GM23338 (cell line): ENCODE measurements at regions not wholly inside any gene's neighbourhood (a gene's known extent, or its start where the extent isn't known, plus 50 kb on each side); places are given as distances from the start of the nearest gene placed in this dataset.

Experiments
- ATAC-seq: fragments of 200-7000 bp; cut with Tn5 transposase; 3 replicates; pipeline ENCODE4 v1.9.1; 2020
- DNase-seq: peaks from one replicate; pipeline ENCODE4 v3.0.0-alpha.2; 2015; ENCODE audit warnings: low spot score
- H2AFZ ChIP-seq: fragments of 200-600 bp; sonication (generic); 2 replicates; pipeline ENCODE4 v1.8.0; 2016; ENCODE audit warnings: antibody characterized with exemption, mild to moderate bottlenecking, moderate library complexity
- H3F3A ChIP-seq: fragments of 200-600 bp; sonication (generic); replicated peaks from 2 replicates; pipeline ENCODE4 v1.8.0; 2017; ENCODE audit warnings: antibody characterized with exemption, mixed run types, low read depth
- H3K27ac ChIP-seq: fragments of 200-600 bp; sonication (generic); 2 replicates; pipeline ENCODE4 v1.6.1; 2016; ENCODE audit warnings: low read depth
- H3K27me3 ChIP-seq: fragments of 200-600 bp; sonication (generic); 2 replicates; pipeline ENCODE4 v1.8.0; 2016; ENCODE audit warnings: mild to moderate bottlenecking, mixed run types, moderate library complexity; ENCODE audit not compliant: insufficient read depth
- H3K36me3 ChIP-seq: fragments of 200-600 bp; sonication (generic); 2 replicates; pipeline ENCODE4 v1.8.0; 2016; ENCODE audit warnings: mild to moderate bottlenecking; ENCODE audit not compliant: insufficient read depth
- H3K4me1 ChIP-seq: fragments of 200-600 bp; sonication (generic); 2 replicates; pipeline ENCODE4 v1.8.0; 2016; ENCODE audit warnings: mild to moderate bottlenecking, moderate library complexity; ENCODE audit not compliant: insufficient read depth
- H3K4me2 ChIP-seq: fragments of 200-600 bp; sonication (generic); 2 replicates; pipeline ENCODE4 v1.7.1; 2017; ENCODE audit warnings: mixed run types
- H3K4me3 ChIP-seq: fragments of 200-600 bp; sonication (generic); 2 replicates; pipeline ENCODE4 v1.6.1; 2016; ENCODE audit warnings: mixed run types
- H3K79me2 ChIP-seq: fragments of 200-600 bp; sonication (generic); replicated peaks from 2 replicates; pipeline ENCODE4 v1.8.0; 2017; ENCODE audit warnings: mild to moderate bottlenecking; ENCODE audit not compliant: insufficient read depth
- H3K9me2 ChIP-seq: fragments of 200-600 bp; sonication (generic); 2 replicates; pipeline ENCODE4 v1.8.0; 2017; ENCODE audit not compliant: insufficient read depth
- H4K20me1 ChIP-seq: fragments of 200-600 bp; sonication (generic); replicated peaks from 2 replicates; pipeline ENCODE4 v1.8.0; 2017; ENCODE audit warnings: mild to moderate bottlenecking; ENCODE audit not compliant: insufficient read depth
- H3K27ac Mint-ChIP-seq: 2 replicates; pipeline ENCODE4 v1.8.0; 2020; ENCODE audit warnings: inconsistent platforms, mild to moderate bottlenecking, moderate library complexity, mixed read lengths
- H3K27me3 Mint-ChIP-seq: 3 replicates; pipeline ENCODE4 v1.8.0; 2022; ENCODE audit warnings: low read depth, mild to moderate bottlenecking, moderate library complexity, mixed read lengths, inconsistent platforms; ENCODE audit not compliant: insufficient read depth, poor library complexity
- H3K36me3 Mint-ChIP-seq: 3 replicates; pipeline ENCODE4 v1.8.0; 2021; ENCODE audit warnings: low read depth, mild to moderate bottlenecking, inconsistent platforms, moderate library complexity, mixed read lengths
- H3K4me1 Mint-ChIP-seq: 3 replicates; pipeline ENCODE4 v1.8.0; 2020; ENCODE audit warnings: mild to moderate bottlenecking, inconsistent platforms, mixed read lengths
- H3K4me3 Mint-ChIP-seq: 3 replicates; pipeline ENCODE4 v1.8.0; 2021; ENCODE audit warnings: moderate library complexity, mild to moderate bottlenecking, inconsistent platforms, mixed read lengths
- H3K9me3 Mint-ChIP-seq: 3 replicates; pipeline ENCODE4 v1.8.0; 2020; ENCODE audit warnings: moderate library complexity, mild to moderate bottlenecking, inconsistent platforms, mixed read lengths
- CREB1 ChIP-seq: fragments of 250-450 bp; sonication (Bioruptor Pico); IDR thresholded peaks from 2 replicates; pipeline ENCODE4 v1.5.0; 2020; ENCODE audit warnings: low read depth, mild to moderate bottlenecking, moderate library complexity
- EZH2 ChIP-seq: fragments of 200-600 bp; sonication (generic); IDR thresholded peaks from one replicate; pipeline ENCODE4 v1.8.0; 2017; ENCODE audit warnings: antibody characterized with exemption, mild to moderate bottlenecking, low read depth; ENCODE audit not compliant: unreplicated experiment
- EZH2phosphoT487 ChIP-seq: fragments of 200-600 bp; sonication (generic); IDR thresholded peaks from one replicate; pipeline ENCODE4 v1.8.1; 2018; ENCODE audit warnings: antibody characterized with exemption; ENCODE audit not compliant: unreplicated experiment
- JUNB ChIP-seq: IDR thresholded peaks from one replicate; pipeline ENCODE4 v1.6.1; 2016; ENCODE audit warnings: antibody characterized with exemption; ENCODE audit not compliant: unreplicated experiment
- NANOG ChIP-seq: IDR thresholded peaks from 2 replicates; pipeline ENCODE4 v1.6.1; 2016; ENCODE audit warnings: antibody characterized with exemption, borderline replicate concordance
- POLR2AphosphoS5 ChIP-seq: IDR thresholded peaks from 2 replicates; pipeline ENCODE4 v1.6.1; 2016; ENCODE audit warnings: antibody characterized with exemption, low read depth
- STAT1 ChIP-seq: IDR thresholded peaks from one replicate; pipeline ENCODE4 v1.6.1; 2016; ENCODE audit warnings: antibody characterized with exemption; ENCODE audit not compliant: unreplicated experiment
- ZNF114 ChIP-seq: fragments of 250-450 bp; sonication (Bioruptor Pico); IDR thresholded peaks from 2 replicates; pipeline ENCODE4 v1.5.0; 2020; ENCODE audit warnings: mild to moderate bottlenecking, moderate library complexity
- ZNF331 ChIP-seq: fragments of 250-450 bp; sonication (Bioruptor Pico); IDR thresholded peaks from 2 replicates; pipeline ENCODE4 v1.5.0; 2020; ENCODE audit warnings: low read depth, mild to moderate bottlenecking, moderate library complexity
- TF ChIP-seq, protein P1 (sequence below): IDR thresholded peaks from one replicate; pipeline ENCODE4 v1.6.1; 2018; ENCODE audit warnings: antibody characterized with exemption; ENCODE audit not compliant: unreplicated experiment
- TF ChIP-seq, protein P2 (sequence below): IDR thresholded peaks from 2 replicates; pipeline ENCODE4 v1.6.1; 2016; ENCODE audit warnings: antibody characterized with exemption
- TF ChIP-seq, protein P3 (sequence below): fragments of 250-450 bp; sonication (Bioruptor Pico); IDR thresholded peaks from 2 replicates; pipeline ENCODE4 v1.5.0; 2020; ENCODE audit warnings: mild to moderate bottlenecking, moderate library complexity
- TF ChIP-seq, protein P4 (sequence below), 2 experiments: fragments of 200-600 bp in 1 of 2; sonication (generic) in 1 of 2; conservative IDR thresholded peaks; 2 replicates each; pipeline versions ENCODE4 v1.5.1 to v1.6.1; 2016 to 2017; ENCODE audit warnings: antibody characterized with exemption in 2 of 2, low read depth in 2 of 2, mild to moderate bottlenecking in 2 of 2, moderate library complexity in 1 of 2

- ATAC-seq (no peak), DNase-seq (no peak)
- H3K27ac Mint-ChIP-seq, result no peak overlapping the region
- Histone ChIP-seq H3F3A (no peaks in the 10 kb centered on the region), H3K27me3 (no peaks in the 10 kb centered on the region), H4K20me1 (no peaks in the 10 kb centered on the region), H2AFZ (no peak overlapping the region), H3K4me3 (no peak overlapping the region), H3K36me3 (no peaks in the 10 kb centered on the region), H3K79me2 (no peaks in the 10 kb centered on the region), H3K27ac (no peak overlapping the region), H3K4me2 (no peak overlapping the region), H3K9me2 (peaks cover 20% of the 10 kb centered on the region), H3K4me1 (no peaks in the 10 kb centered on the region)
- H3K4me1 Mint-ChIP-seq, result no peaks in the 10 kb centered on the region
- H3K9me3 Mint-ChIP-seq, result no peaks in the 10 kb centered on the region
- no peaks in the 10 kb centered on the region for H3K36me3 Mint-ChIP-seq
- H3K27me3 Mint-ChIP-seq, result no peaks in the 10 kb centered on the region
- TF ChIP-seq, protein P1, sequence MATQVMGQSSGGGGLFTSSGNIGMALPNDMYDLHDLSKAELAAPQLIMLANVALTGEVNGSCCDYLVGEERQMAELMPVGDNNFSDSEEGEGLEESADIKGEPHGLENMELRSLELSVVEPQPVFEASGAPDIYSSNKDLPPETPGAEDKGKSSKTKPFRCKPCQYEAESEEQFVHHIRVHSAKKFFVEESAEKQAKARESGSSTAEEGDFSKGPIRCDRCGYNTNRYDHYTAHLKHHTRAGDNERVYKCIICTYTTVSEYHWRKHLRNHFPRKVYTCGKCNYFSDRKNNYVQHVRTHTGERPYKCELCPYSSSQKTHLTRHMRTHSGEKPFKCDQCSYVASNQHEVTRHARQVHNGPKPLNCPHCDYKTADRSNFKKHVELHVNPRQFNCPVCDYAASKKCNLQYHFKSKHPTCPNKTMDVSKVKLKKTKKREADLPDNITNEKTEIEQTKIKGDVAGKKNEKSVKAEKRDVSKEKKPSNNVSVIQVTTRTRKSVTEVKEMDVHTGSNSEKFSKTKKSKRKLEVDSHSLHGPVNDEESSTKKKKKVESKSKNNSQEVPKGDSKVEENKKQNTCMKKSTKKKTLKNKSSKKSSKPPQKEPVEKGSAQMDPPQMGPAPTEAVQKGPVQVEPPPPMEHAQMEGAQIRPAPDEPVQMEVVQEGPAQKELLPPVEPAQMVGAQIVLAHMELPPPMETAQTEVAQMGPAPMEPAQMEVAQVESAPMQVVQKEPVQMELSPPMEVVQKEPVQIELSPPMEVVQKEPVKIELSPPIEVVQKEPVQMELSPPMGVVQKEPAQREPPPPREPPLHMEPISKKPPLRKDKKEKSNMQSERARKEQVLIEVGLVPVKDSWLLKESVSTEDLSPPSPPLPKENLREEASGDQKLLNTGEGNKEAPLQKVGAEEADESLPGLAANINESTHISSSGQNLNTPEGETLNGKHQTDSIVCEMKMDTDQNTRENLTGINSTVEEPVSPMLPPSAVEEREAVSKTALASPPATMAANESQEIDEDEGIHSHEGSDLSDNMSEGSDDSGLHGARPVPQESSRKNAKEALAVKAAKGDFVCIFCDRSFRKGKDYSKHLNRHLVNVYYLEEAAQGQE, result no peak
- TF ChIP-seq NANOG, result no peak
- TF ChIP-seq, protein P2, sequence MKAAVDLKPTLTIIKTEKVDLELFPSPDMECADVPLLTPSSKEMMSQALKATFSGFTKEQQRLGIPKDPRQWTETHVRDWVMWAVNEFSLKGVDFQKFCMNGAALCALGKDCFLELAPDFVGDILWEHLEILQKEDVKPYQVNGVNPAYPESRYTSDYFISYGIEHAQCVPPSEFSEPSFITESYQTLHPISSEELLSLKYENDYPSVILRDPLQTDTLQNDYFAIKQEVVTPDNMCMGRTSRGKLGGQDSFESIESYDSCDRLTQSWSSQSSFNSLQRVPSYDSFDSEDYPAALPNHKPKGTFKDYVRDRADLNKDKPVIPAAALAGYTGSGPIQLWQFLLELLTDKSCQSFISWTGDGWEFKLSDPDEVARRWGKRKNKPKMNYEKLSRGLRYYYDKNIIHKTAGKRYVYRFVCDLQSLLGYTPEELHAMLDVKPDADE, result no peak
- no peak for TF ChIP-seq JUNB
- TF ChIP-seq ZNF114 (CRISPR knock-in tag), result no peak
- TF ChIP-seq, protein P3, sequence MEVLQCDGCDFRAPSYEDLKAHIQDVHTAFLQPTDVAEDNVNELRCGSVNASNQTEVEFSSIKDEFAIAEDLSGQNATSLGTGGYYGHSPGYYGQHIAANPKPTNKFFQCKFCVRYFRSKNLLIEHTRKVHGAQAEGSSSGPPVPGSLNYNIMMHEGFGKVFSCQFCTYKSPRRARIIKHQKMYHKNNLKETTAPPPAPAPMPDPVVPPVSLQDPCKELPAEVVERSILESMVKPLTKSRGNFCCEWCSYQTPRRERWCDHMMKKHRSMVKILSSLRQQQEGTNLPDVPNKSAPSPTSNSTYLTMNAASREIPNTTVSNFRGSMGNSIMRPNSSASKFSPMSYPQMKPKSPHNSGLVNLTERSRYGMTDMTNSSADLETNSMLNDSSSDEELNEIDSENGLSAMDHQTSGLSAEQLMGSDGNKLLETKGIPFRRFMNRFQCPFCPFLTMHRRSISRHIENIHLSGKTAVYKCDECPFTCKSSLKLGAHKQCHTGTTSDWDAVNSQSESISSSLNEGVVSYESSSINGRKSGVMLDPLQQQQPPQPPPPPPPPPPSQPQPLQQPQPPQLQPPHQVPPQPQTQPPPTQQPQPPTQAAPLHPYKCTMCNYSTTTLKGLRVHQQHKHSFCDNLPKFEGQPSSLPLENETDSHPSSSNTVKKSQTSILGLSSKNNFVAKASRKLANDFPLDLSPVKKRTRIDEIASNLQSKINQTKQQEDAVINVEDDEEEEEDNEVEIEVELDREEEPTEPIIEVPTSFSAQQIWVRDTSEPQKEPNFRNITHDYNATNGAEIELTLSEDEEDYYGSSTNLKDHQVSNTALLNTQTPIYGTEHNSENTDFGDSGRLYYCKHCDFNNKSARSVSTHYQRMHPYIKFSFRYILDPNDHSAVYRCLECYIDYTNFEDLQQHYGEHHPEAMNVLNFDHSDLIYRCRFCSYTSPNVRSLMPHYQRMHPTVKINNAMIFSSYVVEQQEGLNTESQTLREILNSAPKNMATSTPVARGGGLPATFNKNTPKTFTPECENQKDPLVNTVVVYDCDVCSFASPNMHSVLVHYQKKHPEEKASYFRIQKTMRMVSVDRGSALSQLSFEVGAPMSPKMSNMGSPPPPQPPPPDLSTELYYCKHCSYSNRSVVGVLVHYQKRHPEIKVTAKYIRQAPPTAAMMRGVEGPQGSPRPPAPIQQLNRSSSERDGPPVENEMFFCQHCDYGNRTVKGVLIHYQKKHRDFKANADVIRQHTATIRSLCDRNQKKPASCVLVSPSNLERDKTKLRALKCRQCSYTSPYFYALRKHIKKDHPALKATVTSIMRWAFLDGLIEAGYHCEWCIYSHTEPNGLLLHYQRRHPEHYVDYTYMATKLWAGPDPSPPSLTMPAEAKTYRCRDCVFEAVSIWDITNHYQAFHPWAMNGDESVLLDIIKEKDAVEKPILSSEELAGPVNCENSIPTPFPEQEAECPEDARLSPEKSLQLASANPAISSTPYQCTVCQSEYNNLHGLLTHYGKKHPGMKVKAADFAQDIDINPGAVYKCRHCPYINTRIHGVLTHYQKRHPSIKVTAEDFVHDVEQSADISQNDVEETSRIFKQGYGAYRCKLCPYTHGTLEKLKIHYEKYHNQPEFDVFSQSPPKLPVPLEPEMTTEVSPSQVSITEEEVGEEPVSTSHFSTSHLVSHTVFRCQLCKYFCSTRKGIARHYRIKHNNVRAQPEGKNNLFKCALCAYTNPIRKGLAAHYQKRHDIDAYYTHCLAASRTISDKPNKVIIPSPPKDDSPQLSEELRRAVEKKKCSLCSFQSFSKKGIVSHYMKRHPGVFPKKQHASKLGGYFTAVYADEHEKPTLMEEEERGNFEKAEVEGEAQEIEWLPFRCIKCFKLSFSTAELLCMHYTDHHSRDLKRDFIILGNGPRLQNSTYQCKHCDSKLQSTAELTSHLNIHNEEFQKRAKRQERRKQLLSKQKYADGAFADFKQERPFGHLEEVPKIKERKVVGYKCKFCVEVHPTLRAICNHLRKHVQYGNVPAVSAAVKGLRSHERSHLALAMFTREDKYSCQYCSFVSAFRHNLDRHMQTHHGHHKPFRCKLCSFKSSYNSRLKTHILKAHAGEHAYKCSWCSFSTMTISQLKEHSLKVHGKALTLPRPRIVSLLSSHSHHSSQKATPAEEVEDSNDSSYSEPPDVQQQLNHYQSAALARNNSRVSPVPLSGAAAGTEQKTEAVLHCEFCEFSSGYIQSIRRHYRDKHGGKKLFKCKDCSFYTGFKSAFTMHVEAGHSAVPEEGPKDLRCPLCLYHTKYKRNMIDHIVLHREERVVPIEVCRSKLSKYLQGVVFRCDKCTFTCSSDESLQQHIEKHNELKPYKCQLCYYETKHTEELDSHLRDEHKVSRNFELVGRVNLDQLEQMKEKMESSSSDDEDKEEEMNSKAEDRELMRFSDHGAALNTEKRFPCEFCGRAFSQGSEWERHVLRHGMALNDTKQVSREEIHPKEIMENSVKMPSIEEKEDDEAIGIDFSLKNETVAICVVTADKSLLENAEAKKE (CRISPR knock-in tag), result no peak
- TF ChIP-seq POLR2AphosphoS5, result no peak
- TF ChIP-seq EZH2phosphoT487, result no peak
- TF ChIP-seq STAT1, result no peak
- TF ChIP-seq ZNF331 (CRISPR knock-in tag), result no peak
- TF ChIP-seq EZH2, result no peak
- TF ChIP-seq, protein P4, sequence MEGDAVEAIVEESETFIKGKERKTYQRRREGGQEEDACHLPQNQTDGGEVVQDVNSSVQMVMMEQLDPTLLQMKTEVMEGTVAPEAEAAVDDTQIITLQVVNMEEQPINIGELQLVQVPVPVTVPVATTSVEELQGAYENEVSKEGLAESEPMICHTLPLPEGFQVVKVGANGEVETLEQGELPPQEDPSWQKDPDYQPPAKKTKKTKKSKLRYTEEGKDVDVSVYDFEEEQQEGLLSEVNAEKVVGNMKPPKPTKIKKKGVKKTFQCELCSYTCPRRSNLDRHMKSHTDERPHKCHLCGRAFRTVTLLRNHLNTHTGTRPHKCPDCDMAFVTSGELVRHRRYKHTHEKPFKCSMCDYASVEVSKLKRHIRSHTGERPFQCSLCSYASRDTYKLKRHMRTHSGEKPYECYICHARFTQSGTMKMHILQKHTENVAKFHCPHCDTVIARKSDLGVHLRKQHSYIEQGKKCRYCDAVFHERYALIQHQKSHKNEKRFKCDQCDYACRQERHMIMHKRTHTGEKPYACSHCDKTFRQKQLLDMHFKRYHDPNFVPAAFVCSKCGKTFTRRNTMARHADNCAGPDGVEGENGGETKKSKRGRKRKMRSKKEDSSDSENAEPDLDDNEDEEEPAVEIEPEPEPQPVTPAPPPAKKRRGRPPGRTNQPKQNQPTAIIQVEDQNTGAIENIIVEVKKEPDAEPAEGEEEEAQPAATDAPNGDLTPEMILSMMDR (conservative IDR thresholded peaks at IDR 0.05; ENCODE audit: low read depth in 2 of 2), result no peak
- no peak for TF ChIP-seq CREB1 (CRISPR knock-in tag)
- no peak overlapping the region for H3K4me3 Mint-ChIP-seq
Measured at GRCh38 chr15:38748710-38749109, 184.1 kb upstream of the RASGRP1 start.
